GM19438 (cell line): ENCODE measurements at regions not wholly inside any gene's neighbourhood (a gene's known extent, or its start where the extent isn't known, plus 50 kb on each side); places are given as distances from the start of the nearest gene placed in this dataset.

Source experiments
- ATAC-seq: cut with Tn5 transposase; IDR thresholded peaks from one replicate; pipeline ENCODE4 v1.9.1; 2021; ENCODE audit warnings: low read depth; ENCODE audit not compliant: unreplicated experiment

DNA sequence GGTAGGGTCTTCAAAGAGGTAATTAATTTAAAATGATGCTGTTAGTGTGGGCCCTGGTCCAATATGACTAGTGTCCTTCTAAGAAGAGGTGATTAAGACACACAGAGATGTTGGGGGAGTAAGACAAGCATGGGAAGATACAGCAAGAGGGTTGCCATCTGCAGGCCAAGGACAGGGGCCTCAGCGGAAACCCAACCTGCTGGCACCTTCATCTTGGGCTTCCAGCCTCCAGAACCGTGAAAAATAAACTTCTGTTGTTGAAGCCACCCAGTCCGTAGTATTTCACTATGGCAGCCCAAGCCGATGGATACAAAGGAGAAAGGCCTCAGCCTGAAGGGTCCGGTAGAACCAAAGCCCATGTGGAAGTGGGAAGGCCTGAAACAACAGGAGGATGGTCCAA lies 161.7 kb upstream of the UBE2E1 start:
- ATAC-seq = no peak

GRCh38 chr3:23644676-23645075 lies 161.1 kb upstream of the UBE2E1 start:
- ATAC-seq = no peak

GRCh38 chr3:23645533-23646183 lies 160.1 kb upstream of the UBE2E1 start:
- no peak for ATAC-seq

DNA sequence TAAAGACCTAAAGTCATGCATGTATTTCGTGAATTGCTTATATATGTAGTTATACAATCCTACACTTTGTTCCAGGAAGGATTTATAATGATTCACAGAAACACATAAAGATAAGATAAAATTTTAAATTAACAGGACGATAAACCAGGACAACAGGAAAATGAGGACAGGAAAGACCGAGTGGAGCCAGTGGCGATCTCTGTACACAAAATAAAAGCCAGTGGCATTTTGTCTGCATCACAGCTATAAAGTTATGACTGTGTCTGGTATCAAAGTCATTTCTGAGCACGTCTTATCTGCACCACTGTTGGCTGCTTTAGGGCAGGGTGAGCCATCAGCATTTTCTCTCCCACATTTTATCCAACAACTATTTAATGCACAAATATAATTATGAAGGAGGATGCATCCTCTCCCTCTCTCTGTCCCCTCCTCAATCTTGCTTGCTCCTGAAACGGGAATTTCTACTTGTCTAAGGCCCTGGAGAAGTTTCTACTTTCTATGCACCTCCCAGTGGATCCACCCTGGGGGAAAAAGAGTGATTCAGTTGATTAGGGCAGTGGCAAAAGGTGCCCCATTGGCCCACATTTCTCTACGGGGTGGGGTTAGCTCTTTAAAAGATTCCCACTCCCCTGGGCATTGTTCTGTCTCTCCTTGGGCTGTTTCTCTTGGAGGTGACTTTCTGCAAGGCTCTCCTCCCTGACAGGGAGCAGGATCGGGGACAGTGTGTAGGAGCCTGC lies 159.4 kb upstream of the UBE2E1 start:
- ATAC-seq = no peak

GRCh38 chr3:23647706-23648258 lies 158.0 kb upstream of the UBE2E1 start:
- no peak for ATAC-seq

DNA sequence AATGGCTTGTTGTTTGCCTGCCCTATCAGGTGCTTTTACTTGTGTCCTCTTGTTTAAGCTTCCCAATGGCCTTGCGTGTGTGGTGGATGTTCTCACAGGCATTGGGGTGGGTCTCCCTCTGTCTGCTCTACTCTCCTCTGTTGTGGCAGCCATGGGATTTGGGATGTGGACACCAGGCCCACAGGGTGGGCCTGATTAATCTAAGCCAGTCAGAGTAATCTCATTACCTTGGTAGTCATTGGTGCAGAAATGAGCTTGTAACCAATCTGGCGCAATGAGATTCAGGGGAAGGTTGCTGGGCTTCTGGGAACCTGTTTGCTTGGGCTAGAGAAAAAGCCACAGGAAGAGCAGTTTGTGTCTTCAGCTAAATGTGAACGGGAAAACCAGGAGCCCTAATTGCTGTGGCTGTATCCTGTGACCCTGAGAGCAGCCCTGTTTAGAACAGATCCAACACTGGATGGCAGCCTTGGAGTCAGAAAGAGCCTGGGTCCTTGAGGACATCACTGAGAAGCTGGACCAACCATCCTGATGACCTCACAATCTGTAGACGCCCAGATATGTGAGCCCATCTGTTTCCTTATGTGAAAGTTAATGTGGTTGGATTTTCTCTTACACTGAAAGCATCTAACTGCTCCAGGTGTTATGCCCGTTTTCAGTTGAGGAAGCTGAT lies 157.3 kb upstream of the UBE2E1 start:
- ATAC-seq = no peak

- no peak for ATAC-seq
These were observed 156.8 kb upstream of the UBE2E1 start for GRCh38 chr3:23648996-23649395.

- ATAC-seq = no peak
These were observed 156.3 kb upstream of the UBE2E1 start for GRCh38 chr3:23649448-23649847.

- no peak for ATAC-seq
These were observed 155.2 kb upstream of the UBE2E1 start for GRCh38 chr3:23650371-23651140.

- peak; percentile 92 for ATAC-seq
These were observed 151.9 kb upstream of the UBE2E1 start for GRCh38 chr3:23653647-23654525.

DNA sequence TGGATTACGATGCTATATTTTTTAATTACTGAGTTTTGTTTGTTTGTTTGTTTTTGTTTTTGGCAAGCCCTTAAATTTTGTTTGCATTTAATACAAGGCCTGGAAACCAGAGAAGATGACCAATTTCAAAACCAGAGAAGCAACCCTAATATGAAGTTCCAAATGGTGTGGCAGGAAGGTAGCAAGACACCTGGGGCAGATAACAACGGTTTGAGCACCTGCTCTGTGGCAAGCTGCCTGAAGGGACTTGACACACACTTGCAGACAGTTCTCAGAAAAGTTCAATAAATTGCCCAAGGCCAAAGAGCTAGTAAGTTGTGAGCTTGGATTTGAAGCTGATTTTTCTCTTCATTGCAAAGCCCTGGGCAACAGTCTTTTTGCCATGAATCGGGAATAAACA lies 151.2 kb upstream of the UBE2E1 start:
- ATAC-seq = peak; percentile 25

DNA sequence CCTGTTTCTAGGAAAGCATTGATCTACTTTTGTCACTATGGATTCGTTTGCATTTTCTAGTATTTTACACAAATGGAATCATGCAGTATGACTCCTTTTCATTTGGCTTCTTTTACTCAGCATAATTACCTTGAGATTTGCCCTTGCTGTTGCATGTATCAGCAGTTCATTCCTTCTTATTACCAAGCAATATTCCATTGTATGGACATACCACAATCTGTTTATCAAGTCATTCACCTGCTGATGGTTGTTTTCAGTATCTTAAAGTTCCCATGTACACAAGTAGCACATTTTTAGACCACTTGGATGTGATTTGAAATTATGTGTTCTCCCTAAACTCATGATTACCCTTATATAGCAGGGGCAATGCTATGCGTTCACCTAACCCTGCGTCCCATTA lies 150.0 kb upstream of the UBE2E1 start:
- no peak for ATAC-seq

- no peak for ATAC-seq
These were observed 149.6 kb upstream of the UBE2E1 start for GRCh38 chr3:23656199-23656598.

DNA sequence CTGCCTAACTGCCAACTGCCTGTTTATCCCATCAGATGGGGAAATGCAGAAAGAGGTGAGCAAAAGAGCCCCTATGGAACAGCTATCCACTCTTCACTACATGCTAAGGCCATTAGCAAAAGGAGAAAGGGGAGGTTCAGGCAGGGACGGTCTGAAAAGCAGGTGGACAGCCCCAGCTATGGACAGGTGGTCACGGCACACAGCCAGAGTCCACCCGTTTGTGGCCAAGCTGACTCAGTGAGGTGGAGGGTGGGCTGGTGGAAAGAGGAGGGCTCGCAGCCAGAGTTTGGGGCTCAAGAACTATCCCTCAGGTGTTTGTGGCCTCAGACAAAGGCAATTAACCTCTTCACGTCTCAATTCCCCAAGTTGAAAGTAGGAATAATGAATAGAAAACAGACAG lies 148.9 kb upstream of the UBE2E1 start:
- ATAC-seq = no peak

DNA sequence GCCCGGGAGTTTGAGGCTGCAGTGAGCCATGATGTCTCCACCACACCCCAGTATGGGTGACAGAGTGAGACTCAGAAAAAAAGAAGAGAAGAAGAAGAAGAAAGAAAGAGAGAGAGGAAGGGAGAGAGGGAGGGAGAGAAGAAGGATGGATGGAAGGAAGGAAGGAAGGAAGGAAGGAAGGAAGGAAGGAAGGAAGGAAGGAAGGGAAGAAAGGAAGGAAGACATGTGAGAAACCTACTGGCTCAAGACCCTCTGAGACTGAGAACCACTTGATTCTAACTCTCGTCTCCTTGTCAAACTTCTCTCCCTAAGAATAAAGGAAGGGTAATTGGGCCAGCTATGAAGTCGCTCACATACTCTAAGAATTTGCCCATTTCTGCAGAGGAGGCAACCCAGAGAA lies 148.1 kb upstream of the UBE2E1 start:
- ATAC-seq = no peak

GRCh38 chr3:23659274-23659673 lies 146.5 kb upstream of the UBE2E1 start:
- peak; percentile 58 for ATAC-seq

DNA sequence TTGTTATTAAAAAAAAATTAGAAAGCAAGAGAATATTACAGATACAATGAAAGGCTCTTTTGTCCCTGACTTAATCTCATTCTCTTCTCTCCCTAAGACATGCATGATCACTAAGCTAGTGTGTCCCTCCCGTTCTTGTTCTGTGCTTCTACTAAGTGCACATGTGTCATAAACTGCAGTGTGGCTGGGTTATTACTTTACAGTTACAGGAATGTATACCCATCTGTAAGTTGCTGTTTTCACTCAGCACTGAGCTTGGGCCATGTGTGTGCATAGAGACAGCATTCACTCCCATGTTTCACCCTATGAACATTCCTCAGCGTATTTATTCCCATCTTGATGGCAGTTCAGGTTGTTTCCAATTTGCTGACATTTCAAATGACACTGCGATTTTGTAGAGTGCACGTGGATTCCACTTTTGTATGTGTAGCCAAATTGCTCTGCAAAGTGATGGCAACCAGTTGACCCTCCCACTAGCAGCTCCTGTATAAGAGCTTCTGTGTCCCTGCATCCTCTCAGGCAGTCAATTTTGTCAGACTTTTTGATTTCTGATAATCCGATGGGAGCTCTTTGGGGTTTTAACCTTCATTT lies 145.8 kb upstream of the UBE2E1 start:
- no peak for ATAC-seq

DNA sequence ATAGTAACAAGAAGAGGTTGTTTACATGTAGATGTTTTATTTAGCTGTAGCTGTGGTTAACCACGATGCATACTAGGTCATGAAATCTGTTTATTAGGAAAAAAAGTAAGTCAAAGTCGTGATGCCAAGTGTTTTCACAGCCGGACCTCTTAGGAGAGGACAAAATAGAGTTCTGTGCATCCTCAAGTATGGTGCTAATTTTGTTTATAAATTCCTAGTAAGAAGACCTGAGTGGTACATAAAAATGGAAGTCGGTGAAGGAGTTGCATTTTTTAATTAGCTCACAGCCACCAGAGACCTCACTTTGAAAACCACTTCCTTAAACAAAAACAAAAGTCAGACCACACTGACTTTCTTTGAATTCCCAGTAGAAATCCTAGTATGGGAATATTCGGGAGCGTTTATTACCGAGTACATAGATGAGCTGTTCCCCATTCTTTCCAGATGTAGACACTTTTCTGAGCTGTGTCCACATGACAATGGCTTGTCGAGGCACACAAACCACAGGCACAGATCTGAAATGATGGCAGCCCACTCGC lies 143.6 kb upstream of the UBE2E1 start:
- ATAC-seq = no peak

- no peak for ATAC-seq
These were observed 142.5 kb upstream of the UBE2E1 start for GRCh38 chr3:23663246-23663645.
